Activated gamma-delta T cell treated with anti-CD3 and anti-CD28 coated beads, Interleukin-2, amount 50 U/mL, for 16 hours (primary cell): ENCODE measurements at regions not wholly inside any gene's neighbourhood (a gene's known extent, or its start where the extent isn't known, plus 50 kb on each side); places are given as distances from the start of the nearest gene placed in this dataset.

Experiments used
- DNase-seq: peaks from one replicate; pipeline ENCODE4 v3.0.0-alpha.2; 2020; ENCODE audit warnings: low read depth

- DNase-seq: no peak
Measured at GRCh38 chr18:37734406-37734805, 168.8 kb upstream of the CELF4 start.

GRCh38 chr18:37729716-37730115 is 164.1 kb upstream of the CELF4 start:
- DNase-seq: no peak

GRCh38 chr18:37724206-37724605 is 158.6 kb upstream of the CELF4 start:
- DNase-seq: no peak

GRCh38 chr18:37721544-37722522 is 156.2 kb upstream of the CELF4 start:
- DNase-seq: no peak

GRCh38 chr18:37720663-37721062 is 155.1 kb upstream of the CELF4 start:
- DNase-seq: no peak

- no peak for DNase-seq
Measured at GRCh38 chr18:37717656-37718055, 152.1 kb upstream of the CELF4 start.

- DNase-seq: no peak
Measured at GRCh38 chr18:37717098-37717497, 151.5 kb upstream of the CELF4 start.

GRCh38 chr18:37716106-37716735 is 150.6 kb upstream of the CELF4 start:
- DNase-seq: no peak

- DNase-seq: no peak
Measured at GRCh38 chr18:37714691-37715090, 149.1 kb upstream of the CELF4 start.

GRCh38 chr18:37712776-37713175 is 147.2 kb upstream of the CELF4 start:
- no peak for DNase-seq

- DNase-seq: no peak
Measured at GRCh38 chr18:37711766-37712505, 146.3 kb upstream of the CELF4 start.

GRCh38 chr18:37710726-37711125 is 145.1 kb upstream of the CELF4 start:
- DNase-seq: no peak

GRCh38 chr18:37709740-37710139 is 144.1 kb upstream of the CELF4 start:
- no peak for DNase-seq

- DNase-seq: no peak
Measured at GRCh38 chr18:37705016-37705415, 139.4 kb upstream of the CELF4 start.

- DNase-seq: no peak
Measured at GRCh38 chr18:37702841-37703240, 137.2 kb upstream of the CELF4 start.

- no peak for DNase-seq
Measured at GRCh38 chr18:37701967-37702366, 136.4 kb upstream of the CELF4 start.

- no peak for DNase-seq
Measured at GRCh38 chr18:37698508-37699040, 133.0 kb upstream of the CELF4 start.

- DNase-seq: no peak
Measured at GRCh38 chr18:37694516-37694915, 128.9 kb upstream of the CELF4 start.

GRCh38 chr18:37691162-37691561 is 125.6 kb upstream of the CELF4 start:
- DNase-seq: no peak

- DNase-seq: no peak
Measured at GRCh38 chr18:37689841-37690240, 124.2 kb upstream of the CELF4 start.

GRCh38 chr18:37684590-37684989 is 119.0 kb upstream of the CELF4 start:
- no peak for DNase-seq

GRCh38 chr18:37684183-37684582 is 118.6 kb upstream of the CELF4 start:
- no peak for DNase-seq
